Amniotic stem cell (primary cell): ENCODE measurements at regions not wholly inside any gene's neighbourhood (a gene's known extent, or its start where the extent isn't known, plus 50 kb on each side); places are given as distances from the start of the nearest gene placed in this dataset.

ENCODE experiments used
- DNase-seq: peaks from one replicate; lab custom pipeline; 2025; lab: John Stamatoyannopoulos, UW

DNA sequence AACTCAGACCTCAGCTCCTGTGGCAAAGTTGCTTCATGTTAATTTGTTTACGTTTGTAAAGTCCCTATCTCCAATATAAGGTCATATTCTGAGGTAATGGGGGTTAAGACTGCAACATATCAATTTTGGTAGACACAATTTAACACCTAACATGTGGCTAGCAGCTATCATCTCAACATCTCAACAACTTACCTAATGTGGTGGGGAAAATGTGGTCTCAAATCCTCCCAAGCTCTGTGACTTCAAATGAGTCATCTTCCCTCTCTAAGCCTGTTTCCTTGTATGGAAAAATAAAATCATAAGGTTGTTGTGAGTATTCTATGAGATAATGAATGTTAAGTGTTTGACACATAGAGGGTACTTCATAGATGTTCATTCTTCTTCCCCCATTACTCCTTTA is 443.3 kb downstream of the CDK5RAP2 start:
- no peak for DNase-seq

DNA sequence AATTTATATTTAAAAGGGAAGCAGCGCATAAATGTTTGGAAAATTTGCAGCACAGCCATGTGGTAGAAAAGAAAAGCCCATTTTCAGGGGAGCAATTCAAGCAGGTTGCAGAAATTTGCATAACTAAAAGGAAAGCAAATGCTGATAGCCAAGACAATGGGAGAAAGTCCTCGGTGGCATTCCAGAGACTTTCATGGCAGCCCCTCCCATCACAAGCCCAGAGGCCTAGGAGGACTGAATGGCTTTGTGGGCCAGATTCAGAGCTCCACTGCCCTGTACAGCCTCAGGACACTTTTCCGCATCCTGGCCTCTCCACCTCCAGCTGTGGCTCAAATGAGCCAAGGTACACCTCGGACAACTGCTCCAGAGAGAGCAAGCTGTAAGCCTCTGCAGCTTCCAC is 462.9 kb downstream of the CDK5RAP2 start:
- DNase-seq: no peak

DNA sequence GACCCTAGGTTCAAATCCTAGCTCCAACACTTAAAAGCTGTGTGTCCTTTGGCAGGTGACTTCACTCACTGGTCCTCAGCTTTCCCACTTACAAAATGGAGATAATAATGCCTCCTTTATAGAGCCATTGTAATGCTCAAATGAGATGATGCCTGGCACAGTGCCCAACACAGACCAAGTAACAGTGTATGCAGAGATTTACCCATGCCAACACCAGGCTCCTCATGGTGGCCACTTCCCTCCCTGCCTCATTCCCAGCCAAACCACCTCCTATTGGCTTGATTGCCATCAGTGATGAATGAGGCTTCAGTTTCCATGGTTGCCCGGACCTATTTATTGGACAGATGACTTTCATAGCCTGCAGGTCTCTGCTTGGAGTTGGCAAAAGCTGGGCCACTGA is 469.4 kb downstream of the CDK5RAP2 start:
- DNase-seq: no peak

- DNase-seq: no peak
Measured at GRCh38 chr9:120109242-120109641, 470.7 kb downstream of the CDK5RAP2 start.

DNA sequence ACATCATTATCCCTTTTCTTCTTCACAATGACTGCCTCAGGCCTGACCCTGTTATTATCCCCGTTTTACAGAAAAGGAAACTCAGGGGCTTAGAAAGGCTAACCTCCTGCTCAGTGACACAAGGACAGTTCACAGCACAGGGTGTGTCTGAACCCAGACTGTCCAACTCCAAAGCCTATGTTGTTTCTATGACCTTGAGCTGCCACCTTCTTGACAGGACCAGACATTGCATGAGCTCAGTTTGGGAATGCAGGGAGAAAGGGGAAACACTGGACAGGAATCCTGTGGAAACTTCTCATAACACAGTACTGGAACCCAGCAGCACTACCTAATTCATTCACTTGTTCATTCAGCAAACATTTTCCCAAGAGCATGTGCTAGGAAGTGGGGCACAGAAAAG is 472.8 kb downstream of the CDK5RAP2 start:
- DNase-seq: no peak

GRCh38 chr9:120104771-120105170 is 475.2 kb downstream of the CDK5RAP2 start:
- DNase-seq: no peak

GRCh38 chr9:120100595-120100994 is 479.4 kb downstream of the CDK5RAP2 start:
- DNase-seq: no peak

GRCh38 chr9:120099065-120099464 is 480.9 kb downstream of the CDK5RAP2 start:
- no peak for DNase-seq

DNA sequence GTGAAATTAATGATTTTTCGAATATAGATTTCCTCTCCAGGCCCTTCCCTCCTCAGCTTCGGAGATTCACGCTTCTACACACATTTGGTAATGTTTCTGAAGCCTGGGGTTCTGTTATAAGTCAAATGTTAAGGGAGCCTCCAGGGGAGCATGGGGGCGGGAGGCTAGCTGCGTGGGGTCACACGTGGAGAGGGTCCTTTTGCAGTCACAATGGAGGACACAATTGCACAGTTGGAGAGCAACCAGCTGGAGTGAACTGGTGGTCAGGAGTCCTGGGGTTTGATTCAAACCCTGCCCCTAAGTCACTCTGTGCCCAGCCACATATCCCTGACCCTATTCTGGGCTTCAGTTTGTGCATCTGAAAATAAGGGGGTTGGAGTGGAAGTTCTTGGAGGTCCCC is 481.4 kb downstream of the CDK5RAP2 start:
- DNase-seq: no peak

DNA sequence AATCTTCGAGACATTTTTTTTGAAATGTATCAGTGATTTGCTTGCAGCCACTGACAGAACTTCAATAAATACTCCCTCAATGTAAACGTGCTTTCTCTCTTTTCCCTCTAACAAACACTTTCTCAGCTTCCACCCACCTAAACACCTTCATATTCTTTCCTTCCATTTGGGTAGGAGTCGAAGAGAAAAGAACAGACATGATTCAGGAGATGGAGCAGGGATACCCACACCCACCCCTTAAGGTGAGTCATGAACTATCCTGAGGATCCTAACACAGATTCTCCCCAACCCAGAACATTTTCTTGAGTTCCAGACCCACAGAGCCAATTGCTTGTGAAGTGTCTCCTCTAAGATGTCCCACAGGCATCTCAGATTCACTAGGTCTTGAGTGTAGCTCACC is 488.8 kb downstream of the CDK5RAP2 start:
- DNase-seq: no peak

GRCh38 chr9:120080849-120081248 is 499.1 kb downstream of the CDK5RAP2 start:
- DNase-seq: no peak

GRCh38 chr9:120078112-120078511 is 501.9 kb downstream of the CDK5RAP2 start:
- no peak for DNase-seq

GRCh38 chr9:120071760-120072159 is 508.2 kb downstream of the CDK5RAP2 start:
- DNase-seq: no peak

DNA sequence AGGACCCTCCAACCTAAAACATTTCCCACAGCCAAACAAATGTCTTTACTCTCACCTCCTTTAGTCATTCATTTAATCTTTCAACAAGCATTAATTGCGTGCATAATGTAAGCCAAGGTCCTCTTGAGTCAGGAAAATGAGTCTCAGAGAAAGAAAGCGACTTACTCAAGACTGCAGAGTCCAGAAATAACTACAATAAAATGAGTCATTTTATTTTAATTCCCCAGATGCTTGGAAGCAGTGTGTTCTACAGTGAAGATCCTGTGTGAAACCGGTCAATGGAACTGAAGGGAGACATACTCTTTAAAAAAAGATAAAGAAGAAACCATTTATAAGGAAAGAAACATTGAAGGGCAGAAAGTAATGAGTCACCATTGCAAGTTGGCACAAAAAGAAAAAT is 513.7 kb downstream of the CDK5RAP2 start:
- no peak for DNase-seq

- DNase-seq: no peak
Measured at GRCh38 chr9:120065151-120065550, 514.8 kb downstream of the CDK5RAP2 start.

DNA sequence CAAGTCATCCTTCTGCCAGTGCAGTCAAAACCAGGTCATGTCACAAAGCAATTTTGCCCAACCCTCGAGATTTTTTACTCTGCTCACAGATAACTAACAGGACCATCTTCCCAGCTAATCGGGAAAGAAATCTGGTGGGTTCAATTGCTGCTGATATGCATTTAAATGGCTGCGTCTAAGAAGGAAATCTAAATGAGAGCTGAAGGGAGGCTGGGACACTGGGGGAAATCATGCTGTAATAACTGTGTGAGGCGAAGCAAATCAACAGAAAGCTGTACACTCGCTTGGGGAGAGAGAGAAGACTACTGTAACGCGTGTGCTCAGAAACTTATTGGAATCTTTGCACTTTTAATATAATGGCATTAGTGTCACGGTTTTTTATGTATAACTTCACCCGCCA is 535.0 kb downstream of the CDK5RAP2 start:
- no peak for DNase-seq

- DNase-seq: no peak
Measured at GRCh38 chr9:120043448-120043847, 536.5 kb downstream of the CDK5RAP2 start.

DNA sequence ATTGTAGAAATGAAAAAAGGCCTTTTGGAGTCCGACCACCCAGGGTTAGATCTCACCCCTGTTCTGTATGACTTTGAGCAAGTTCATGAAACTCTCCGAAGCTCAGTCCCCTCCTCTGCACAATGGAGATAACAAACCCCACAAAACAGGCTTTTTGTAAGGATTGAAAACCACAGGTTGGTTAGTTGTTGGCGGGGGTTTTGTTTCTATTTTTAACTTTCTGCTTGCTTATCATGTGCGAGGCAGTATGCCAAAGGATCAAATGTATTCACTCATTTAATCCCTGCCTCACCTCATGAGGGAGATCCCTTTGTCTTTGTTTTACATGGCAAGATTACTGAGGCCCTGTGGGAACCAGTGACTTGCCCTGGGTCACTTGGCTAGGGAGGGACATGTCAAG is 539.1 kb downstream of the CDK5RAP2 start:
- no peak for DNase-seq

- DNase-seq: no peak
Measured at GRCh38 chr9:120038342-120038741, 541.6 kb downstream of the CDK5RAP2 start.

- no peak for DNase-seq
Measured at GRCh38 chr9:120032639-120033038, 547.3 kb downstream of the CDK5RAP2 start.

GRCh38 chr9:120030847-120031246 is 549.1 kb downstream of the CDK5RAP2 start:
- no peak for DNase-seq

DNA sequence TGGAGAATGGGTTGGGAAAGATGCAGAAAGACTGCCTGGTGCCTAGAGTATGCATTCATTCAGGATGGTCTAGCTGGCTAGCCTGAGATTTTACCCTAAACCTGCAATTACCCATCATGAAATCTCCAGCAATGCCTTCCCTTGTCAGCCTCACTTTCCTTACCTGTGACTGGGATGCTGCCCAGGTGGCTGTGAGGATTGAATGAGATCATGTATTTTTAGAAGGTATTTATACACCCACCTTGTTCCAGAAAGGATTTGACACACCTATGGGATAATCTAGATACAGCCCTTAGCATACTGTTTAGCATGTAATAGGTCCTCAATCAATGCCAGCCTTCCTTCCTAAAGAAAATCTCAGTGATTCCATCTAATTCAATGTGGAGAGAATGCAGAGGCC is 561.4 kb downstream of the CDK5RAP2 start:
- DNase-seq: no peak

DNA sequence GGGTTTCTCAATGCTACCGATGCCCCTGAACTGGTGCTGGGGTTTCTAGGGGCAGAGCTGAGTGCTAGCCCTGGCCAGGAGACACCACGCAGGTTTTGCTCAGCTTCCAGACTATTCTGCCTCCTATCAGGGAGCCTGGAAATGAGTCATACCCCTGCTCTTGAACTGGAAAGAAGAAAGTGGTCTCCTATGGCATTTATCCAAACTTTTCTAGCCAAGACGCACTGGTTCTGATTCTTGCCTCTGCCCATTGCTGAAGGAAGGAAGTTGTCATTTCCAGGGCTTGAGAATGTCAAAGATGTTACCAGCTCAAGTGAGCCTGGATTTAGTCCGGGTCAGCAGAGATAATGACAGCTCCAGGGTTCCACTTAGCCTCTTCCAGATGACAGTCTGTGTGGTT is 561.9 kb downstream of the CDK5RAP2 start:
- no peak for DNase-seq

- no peak for DNase-seq
Measured at GRCh38 chr9:120016231-120016630, 563.7 kb downstream of the CDK5RAP2 start.

- DNase-seq: no peak
Measured at GRCh38 chr9:120014796-120015195, 565.2 kb downstream of the CDK5RAP2 start.
